Heart right ventricle (tissue), 16 donors: ENCODE measurements at regions not wholly inside any gene's neighbourhood (a gene's known extent, or its start where the extent isn't known, plus 50 kb on each side); places are given as distances from the start of the nearest gene placed in this dataset.

Experiments used
- ATAC-seq, 8 donors: fragments of 200-7000 bp; cut with Tn5 transposase; one replicate each; pipeline ENCODE4 v1.9.1; 2020; ENCODE audit warnings: mild to moderate bottlenecking in 8 of 8, moderate library complexity in 8 of 8, moderate number of reproducible peaks in 1 of 8
- DNase-seq, 2 donors: peaks; one replicate each; pipeline ENCODE4 v3.0.0-alpha.2; 2020
- H3K27ac ChIP-seq, 10 donors: fragments of 200-600 bp; sonication (generic) in 2 of 10; one replicate each; pipeline versions ENCODE4 v1.5.0 to v1.8.0; 2020 to 2022; ENCODE audit warnings: mild to moderate bottlenecking in 3 of 10
- H3K27me3 ChIP-seq, 7 donors: fragments of 200-600 bp; one replicate each; pipeline ENCODE4 v1.8.0; 2021 to 2022; ENCODE audit warnings: mild to moderate bottlenecking in 2 of 7
- H3K36me3 ChIP-seq, 9 donors: fragments of 200-600 bp; sonication (generic) in 1 of 9; one replicate each; pipeline versions ENCODE4 v1.5.0 to v1.8.0; 2020 to 2022; ENCODE audit warnings: mild to moderate bottlenecking in 2 of 9
- H3K4me1 ChIP-seq, 9 donors: fragments of 200-600 bp; sonication (generic) in 1 of 9; one replicate each; pipeline versions ENCODE4 v1.5.0 to v1.8.0; 2020 to 2022; ENCODE audit warnings: mild to moderate bottlenecking in 4 of 9
- H3K4me3 ChIP-seq, 10 donors: fragments of 200-600 bp; sonication (generic) in 2 of 10; one replicate each; pipeline versions ENCODE4 v1.5.0 to v1.8.0; 2020 to 2022; ENCODE audit warnings: mild to moderate bottlenecking in 7 of 10, moderate library complexity in 2 of 10
- H3K9me3 ChIP-seq, 11 donors: fragments of 200-600 bp in 10 of 11; sonication (generic) in 2 of 11; one replicate each; pipeline versions ENCODE4 v1.5.0 to v1.8.0; 2013 to 2022; ENCODE audit warnings: mild to moderate bottlenecking in 2 of 11, control low read depth in 1 of 11, moderate library complexity in 1 of 11
- CTCF ChIP-seq, 9 donors: fragments of 200-600 bp; sonication (generic) in 2 of 9; IDR thresholded peaks; one replicate each; pipeline versions ENCODE4 v1.5.0 to v1.8.0; 2021 to 2022; ENCODE audit warnings: antibody characterized with exemption in 9 of 9, mild to moderate bottlenecking in 5 of 9, moderate library complexity in 1 of 9
- WGBS, 2 donors: extraction: QIAGEN DNeasy Blood & Tissue Kit; methylation state at CpG; one replicate each; pipeline ENCODE4 v1.1.7; 2013; ENCODE audit warnings: inconsistent platforms in 1 of 2; 5-methylcytosine and 5-hydroxymethylcytosine counted together
- intact Hi-C, 10 donors: fragments of 100-400 bp; cut with DNase I; formaldehyde crosslinking; loops; one replicate each; pipeline versions ENCODE4 v1.11.1 to v1.14.2; 2022
- donor health status: Arrhythmogenic right ventricular cardiomyopathy.
- donor health status: ischemic (EF 13 %, LVEDD 7.1; RV severe dilation, severe dysfunction).
- donor health status: healthy with polysubstance abuse.
- donor health status: DM: no; HTN: yes; CAD: no.
- donor health status: DM: no; HTN: no; CAD: no.
- donor health status: ischemic (EF 25% LVEDD 6.9; RV normal size, moderate dysfunction).
- donor health status: ischemic (EF 25% LVEDD 5.7; RV mildly dilated, moderate dysfunction).
- donor health status: healthy.
- donor health status: DM: yes; HTN: yes; CAD: no.
- donor health status: Ischemic cardiomyopathy.
- donor health status: ischemic (EF 35%, LVEDD 5.7; RV mildly dilated, moderate dysfunction).
- donor health status: nonischemic (EF 11% LVEDD 7.7; RV severe dilation, severe dysfunction).
- donor health status: DM: yes; HTN: yes; CAD: no.
- donor health status: PGD.
- donor health status: ischemic (EF 29% LVEDD 5.4; RV normal size, mild dysfunction).
- donor health status: nonischemic (EF 23%, LVEDD 6.1; RV moderate dilation, normal function).

GRCh38 chr4:4930677-4931076 lies 71.2 kb downstream of the MSX1 start:
- ATAC-seq (no peak), DNase-seq (no peak)
- Histone ChIP-seq H3K36me3 (no peaks in the 10 kb centered on the region), H3K9me3 (no peaks in the 10 kb centered on the region), H3K4me3 (no peak overlapping the region), H3K27ac (no peak overlapping the region), H3K4me1 (no peaks in the 10 kb centered on the region), H3K27me3 (peaks cover 0 to 5% (median 0%) of the 10 kb centered on the region in 7 donors)
- 32% methylated on average over 3 of the region's 3 CpGs for WGBS, 2 donors
- intact Hi-C loops = no loop called here
- no peak for TF ChIP-seq CTCF (IDR thresholded peaks at IDR 0.05)

GRCh38 chr4:4935974-4936373 lies 76.5 kb downstream of the MSX1 start:
- WGBS, 2 donors = 88 to 91% methylated on average over 8 of the region's 8 CpGs
- Histone ChIP-seq H3K27ac (no peak overlapping the region), H3K36me3 (no peaks in the 10 kb centered on the region), H3K27me3 (peaks cover 0 to 29% (median 5%) of the 10 kb centered on the region in 7 donors), H3K4me1 (no peaks in the 10 kb centered on the region), H3K9me3 (no peaks in the 10 kb centered on the region), H3K4me3 (no peak overlapping the region)
- intact Hi-C loops = no loop called here
- ATAC-seq (no peak), DNase-seq (no peak)
- TF ChIP-seq CTCF (IDR thresholded peaks at IDR 0.05) = no peak

- intact Hi-C loops = no loop called here
- TF ChIP-seq CTCF (IDR thresholded peaks at IDR 0.05) = no peak
- H3K27ac ChIP-seq = no peak overlapping the region
- H3K9me3 ChIP-seq = no peaks in the 10 kb centered on the region
- no peaks in the 10 kb centered on the region for H3K4me1 ChIP-seq
- DNase-seq (no peak), ATAC-seq (no peak)
- peaks cover 0 to 39% (median 5%) of the 10 kb centered on the region in 7 donors for H3K27me3 ChIP-seq
- no peaks in the 10 kb centered on the region for H3K36me3 ChIP-seq
- 80% methylated on average over 6 of the region's 6 CpGs for WGBS, 2 donors
- H3K4me3 ChIP-seq = no peak overlapping the region
Measured at GRCh38 chr4:4937926-4938325, 78.5 kb downstream of the MSX1 start.

GRCh38 chr4:4941751-4942150 lies 77.5 kb downstream of the CYTL1 start:
- intact Hi-C loops = no loop called here
- WGBS, 2 donors = 78 to 91% methylated on average over 1 of the region's 1 CpG

More at GRCh38 chr4:4941751-4942150, 77.5 kb downstream of the CYTL1 start:
- Histone ChIP-seq H3K27me3 (peaks cover 0 to 39% (median 5%) of the 10 kb centered on the region in 7 donors), H3K36me3 (no peaks in the 10 kb centered on the region), H3K4me3 (no peak overlapping the region), H3K27ac (no peak overlapping the region), H3K9me3 (no peaks in the 10 kb centered on the region), H3K4me1 (peaks cover 0 to 4% (median 0%) of the 10 kb centered on the region in 9 donors)
- DNase-seq = no peak
- ATAC-seq = no peak
- no peak for TF ChIP-seq CTCF (IDR thresholded peaks at IDR 0.05)
